GM13976 (cell line): ENCODE measurements at regions not wholly inside any gene's neighbourhood (a gene's known extent, or its start where the extent isn't known, plus 50 kb on each side); places are given as distances from the start of the nearest gene placed in this dataset.

Experiments
- DNase-seq: peaks from one replicate; pipeline ENCODE4 v3.0.0; 2012; ENCODE audit warnings: low spot score
- CTCF ChIP-seq: IDR thresholded peaks from 2 replicates; pipeline ENCODE4 v1.5.1; 2012; ENCODE audit warnings: borderline replicate concordance, mild to moderate bottlenecking; ENCODE audit not compliant: insufficient read depth; ENCODE audit errors: extremely low read depth, missing control alignments, control extremely low read depth
- in situ Hi-C: fragments of 300-500 bp; cut with MboI; formaldehyde crosslinking; loops from one replicate; pipeline ENCODE4 v1.12.0; 2022; ENCODE audit warnings: low sequenced_read_pairs, mixed read lengths, inconsistent platforms; ENCODE audit not compliant: unreplicated experiment

- no peak for DNase-seq
- in situ Hi-C loops: no loop called here
- no peak for TF ChIP-seq CTCF
These were observed 261.3 kb downstream of the TNS1 start for GRCh38 chr2:217741381-217741955.

- no peak for TF ChIP-seq CTCF
- in situ Hi-C loops: no loop called here
These were observed 262.0 kb downstream of the TNS1 start for GRCh38 chr2:217740756-217741155.

GRCh38 chr2:217740178-217740577 is 262.6 kb downstream of the TNS1 start:
- no peak for DNase-seq
- no peak for TF ChIP-seq CTCF
- in situ Hi-C loops: no loop called here

More at GRCh38 chr2:217740756-217741155, 262.0 kb downstream of the TNS1 start:
- no peak for DNase-seq

- no peak for DNase-seq
- in situ Hi-C loops: no loop called here
- TF ChIP-seq CTCF: no peak
These were observed 263.1 kb downstream of the TNS1 start for GRCh38 chr2:217739741-217740140.

GRCh38 chr2:217738061-217738460 is 264.7 kb downstream of the TNS1 start:
- DNase-seq: no peak
- no peak for TF ChIP-seq CTCF
- in situ Hi-C loops: no loop called here

- no peak for TF ChIP-seq CTCF
- DNase-seq: no peak
- in situ Hi-C loops: no loop called here
These were observed 265.8 kb downstream of the TNS1 start for GRCh38 chr2:217736776-217737550.
